GM12878 (cell line): ENCODE measurements at regions not wholly inside any gene's neighbourhood (a gene's known extent, or its start where the extent isn't known, plus 50 kb on each side); places are given as distances from the start of the nearest gene placed in this dataset.

Source experiments
- ATAC-seq: fragments of 200-7000 bp; cut with Tn5 transposase; 3 replicates; pipeline ENCODE4 v1.9.1; 2020; ENCODE audit warnings: mild to moderate bottlenecking, moderate library complexity
- BruUV-seq: library from RNA; stranded (reverse); fragments of 400-500 nt; replicated peaks from 2 replicates; lab custom pipeline; 2021; lab: Mats Ljungman, UMichigan
- CTCF ChIA-PET: fragments of 300-600 bp; sonication (Branson Sonifier 250); formaldehyde crosslinking; extraction: SDS; loops from one replicate; lab custom pipeline; 2021; ENCODE audit warnings: inconsistent platforms; lab: Yijun Ruan, JAX
- POLR2A ChIA-PET: fragments of 350-600 bp; formaldehyde crosslinking; extraction: SDS; loops from one replicate; lab custom pipeline; 2021; ENCODE audit warnings: inconsistent platforms; lab: Charles Lee
- RAD21 ChIA-PET: fragments of 300-600 bp; sonication (Branson Sonifier 250); formaldehyde crosslinking; loops from one replicate; lab custom pipeline; 2023; ENCODE audit warnings: antibody characterized with exemption; ENCODE audit not compliant: unreplicated experiment; lab: Charles Lee
- SMC1A ChIA-PET: fragments of 300-600 bp; sonication (Branson Sonifier 250); formaldehyde crosslinking; loops from one replicate; lab custom pipeline; 2023; ENCODE audit not compliant: unreplicated experiment, uncharacterized antibody; lab: Charles Lee
- DNase-seq: peaks from one replicate; pipeline ENCODE4 v3.0.0-alpha.2; 2011; ENCODE audit warnings: low read depth, low spot score
- FAIRE-seq: peaks from 3 replicates; lab custom pipeline; 2011; peaks lifted over from hg19 to GRCh38; lab: Jason Lieb, UNC
- H2AFZ ChIP-seq: 2 replicates; pipeline ENCODE4 v1.6.0; 2011; ENCODE audit warnings: low read depth, low read length, control low read depth; ENCODE audit not compliant: control insufficient read depth
- H3K27ac ChIP-seq: 2 replicates; pipeline ENCODE4 v1.5.1; 2011; ENCODE audit warnings: control low read depth; ENCODE audit not compliant: control insufficient read depth, insufficient read depth
- H3K27me3 ChIP-seq, 2 experiments: replicated peaks in 1 of 2; 2 replicates each; pipeline versions ENCODE4 v1.6.0 to v1.6.1; 2011; ENCODE audit warnings: low read length in 1 of 2; ENCODE audit not compliant: control insufficient read depth in 2 of 2, insufficient read depth in 2 of 2
- H3K36me3 ChIP-seq, 2 experiments: 2 replicates each; pipeline ENCODE4 v1.5.1; 2011; ENCODE audit warnings: low read length in 1 of 2; ENCODE audit not compliant: control insufficient read depth in 2 of 2, insufficient read depth in 2 of 2
- H3K4me1 ChIP-seq: 2 replicates; pipeline ENCODE4 v1.6.1; 2011; ENCODE audit warnings: mild to moderate bottlenecking, low read length, moderate library complexity, mixed read lengths; ENCODE audit not compliant: control insufficient read depth, insufficient read depth
- H3K4me2 ChIP-seq: 2 replicates; pipeline ENCODE4 v1.6.0; 2011; ENCODE audit warnings: control low read depth; ENCODE audit not compliant: control insufficient read depth, insufficient read depth
- H3K4me3 ChIP-seq: fragments of 200-600 bp; sonication (generic); 2 replicates; pipeline ENCODE4 v1.5.1; 2016
- H3K79me2 ChIP-seq: 2 replicates; pipeline ENCODE4 v1.6.0; 2011; ENCODE audit warnings: low read length; ENCODE audit not compliant: control insufficient read depth, insufficient read depth
- H3K9ac ChIP-seq: 2 replicates; pipeline ENCODE4 v1.8.0; 2011; ENCODE audit warnings: low read length, control low read depth, mixed read lengths; ENCODE audit not compliant: control insufficient read depth, insufficient read depth
- H3K9me3 ChIP-seq: replicated peaks from 3 replicates; pipeline ENCODE4 v1.5.1; 2011; ENCODE audit warnings: mild to moderate bottlenecking, low read length; ENCODE audit not compliant: control insufficient read depth, insufficient read depth
- H4K20me1 ChIP-seq: 2 replicates; pipeline ENCODE4 v1.6.0; 2011; ENCODE audit not compliant: control insufficient read depth, insufficient read depth
- ASH2L ChIP-seq: fragments of 300-600, 200-600 bp; sonication (generic); IDR thresholded peaks from 2 replicates; pipeline ENCODE4 v1.6.1; 2017; ENCODE audit warnings: low read depth, mild to moderate bottlenecking, borderline replicate concordance
- BCL11A ChIP-seq: IDR thresholded peaks from 2 replicates; pipeline ENCODE4 v1.6.1; 2011; ENCODE audit warnings: low read depth, low read length
- BHLHE40 ChIP-seq, 2 experiments: fragments of 450-650 bp in 1 of 2; IDR thresholded peaks; 2 replicates each; pipeline ENCODE4 v1.6.1; 2011 to 2017; ENCODE audit warnings: low read depth in 2 of 2, borderline replicate concordance in 1 of 2, improper control_type of control experiment in 1 of 2, low read length in 1 of 2, mild to moderate bottlenecking in 1 of 2
- CREM ChIP-seq: IDR thresholded peaks from 2 replicates; pipeline ENCODE4 v1.6.1; 2014; ENCODE audit warnings: antibody characterized with exemption, low read depth
- EED ChIP-seq: sonication (generic); IDR thresholded peaks from 2 replicates; pipeline ENCODE4 v1.6.1; 2016; ENCODE audit warnings: antibody characterized with exemption, low read depth
- EP300 ChIP-seq, 2 experiments: fragments of 150-350 bp in 1 of 2; IDR thresholded peaks; 2 replicates each; pipeline ENCODE4 v1.6.1; 2011 to 2012; ENCODE audit warnings: low read depth in 2 of 2, low read length in 2 of 2, borderline replicate concordance in 1 of 2, improper control_type of control experiment in 1 of 2, inconsistent platforms in 1 of 2; ENCODE audit not compliant: control insufficient read depth in 1 of 2
- FOS ChIP-seq: IDR thresholded peaks from 3 replicates; pipeline ENCODE4 v1.6.1; 2011; ENCODE audit warnings: borderline replicate concordance; ENCODE audit not compliant: insufficient read length; ENCODE audit errors: extremely low read depth
- GATAD2B ChIP-seq: fragments of 450-650 bp; conservative IDR thresholded peaks from 2 replicates; pipeline ENCODE4 v1.6.1; 2017; ENCODE audit warnings: low read depth, mild to moderate bottlenecking, moderate library complexity
- HDGF ChIP-seq: fragments of 450-650 bp; IDR thresholded peaks from 2 replicates; pipeline ENCODE4 v1.6.1; 2016; ENCODE audit warnings: antibody characterized with exemption
- POLR2A ChIP-seq: IDR thresholded peaks from 2 replicates; pipeline ENCODE4 v1.6.1; 2011; ENCODE audit warnings: low read depth, mild to moderate bottlenecking, low read length
- POU2F2 ChIP-seq: IDR thresholded peaks from 3 replicates; pipeline ENCODE4 v1.6.1; 2011; ENCODE audit warnings: low read depth, mild to moderate bottlenecking, low read length, borderline replicate concordance
- RAD21 ChIP-seq: IDR thresholded peaks from 2 replicates; pipeline ENCODE4 v1.6.1; 2011; ENCODE audit warnings: mild to moderate bottlenecking, low read depth, low read length, moderate library complexity; ENCODE audit not compliant: insufficient read depth
- RELA ChIP-seq: fragments of 450-650 bp; IDR thresholded peaks from 2 replicates; pipeline ENCODE4 v1.8.0; 2014; ENCODE audit warnings: borderline replicate concordance; ENCODE audit not compliant: partially characterized antibody
- RFX5 ChIP-seq: IDR thresholded peaks from 2 replicates; pipeline ENCODE4 v1.6.1; 2011; ENCODE audit warnings: low read depth, low read length, improper control_type of control experiment
- SREBF2 ChIP-seq: IDR thresholded peaks from 2 replicates; pipeline ENCODE4 v1.6.1; 2012; ENCODE audit warnings: mild to moderate bottlenecking, low read length
- STAT1 ChIP-seq: fragments of 450-650 bp; conservative IDR thresholded peaks from 2 replicates; pipeline ENCODE4 v1.6.1; 2014; ENCODE audit warnings: antibody characterized with exemption, mild to moderate bottlenecking
- TBL1XR1 ChIP-seq: IDR thresholded peaks from 2 replicates; pipeline ENCODE4 v1.6.1; 2012; ENCODE audit warnings: low read depth, low read length, improper control_type of control experiment
- YBX1 ChIP-seq: fragments of 450-650 bp; IDR thresholded peaks from 2 replicates; pipeline ENCODE4 v1.6.1; 2016; ENCODE audit warnings: antibody characterized with exemption
- ZBTB33 ChIP-seq: fragments of 450-650 bp; IDR thresholded peaks from 2 replicates; pipeline ENCODE4 v1.6.1; 2017; ENCODE audit warnings: mild to moderate bottlenecking
- ZNF207 ChIP-seq: fragments of 450-650 bp; IDR thresholded peaks from 2 replicates; pipeline ENCODE4 v1.6.1; 2014; ENCODE audit warnings: antibody characterized with exemption, mild to moderate bottlenecking, borderline replicate concordance
- WGBS: methylation state at CpG from one replicate; pipeline ENCODE4 v1.1.6; 2016; ENCODE audit warnings: low lambda C conversion rate; ENCODE audit not compliant: insufficient replicate concordance, insufficient coverage; ENCODE audit errors: missing lambda C conversion rate; 5-methylcytosine and 5-hydroxymethylcytosine counted together
- in situ Hi-C: fragments of 300-500 bp; cut with MboI; formaldehyde crosslinking; loops from 9 replicates; pipeline ENCODE4 v1.14.3; 2018; ENCODE audit warnings: mixed read lengths
- intact Hi-C: fragments of 100-400 bp; cut with micrococcal nuclease; formaldehyde crosslinking; loops from one replicate; pipeline ENCODE4 v1.14.2; 2022; ENCODE audit not compliant: unreplicated experiment
- TF ChIP-seq, protein P1 (sequence below): fragments of 450-650 bp; IDR thresholded peaks from 2 replicates; pipeline ENCODE4 v1.6.1; 2016; ENCODE audit warnings: mild to moderate bottlenecking

DNA sequence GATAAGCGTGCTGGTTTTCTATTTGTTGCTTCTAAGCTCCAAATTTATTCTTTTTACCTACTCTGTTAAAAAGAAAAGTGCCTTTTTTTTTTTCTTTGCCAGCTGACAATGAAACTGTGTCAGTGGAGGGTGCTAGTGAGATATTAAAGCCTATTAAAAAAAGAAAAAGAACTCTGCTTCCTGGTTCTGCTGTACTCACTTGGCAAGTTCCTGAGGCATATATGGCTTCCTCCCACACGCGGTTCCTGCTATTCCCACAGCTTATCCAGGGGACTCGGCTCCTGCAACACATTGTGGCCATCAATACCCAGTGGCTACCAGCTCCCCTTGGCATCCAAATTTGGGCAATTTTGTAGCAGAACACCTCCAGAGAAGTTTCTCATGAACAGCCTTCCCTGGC is 1977.7 kb upstream of the CDH9 start (continued):
- TF ChIP-seq BHLHE40 (IDR thresholded peaks at IDR 0.05; ENCODE audit: borderline replicate concordance in 1 of 2, low read depth in 2 of 2, low read length in 1 of 2) (no peak), RELA (no peak), ZNF207 (no peak), YBX1 (no peak), HDGF (no peak), EP300 (IDR thresholded peaks at IDR 0.05; ENCODE audit: borderline replicate concordance in 1 of 2, control insufficient read depth in 1 of 2, low read depth in 2 of 2, low read length in 2 of 2) (no peak), ZBTB33 (no peak)

DNA sequence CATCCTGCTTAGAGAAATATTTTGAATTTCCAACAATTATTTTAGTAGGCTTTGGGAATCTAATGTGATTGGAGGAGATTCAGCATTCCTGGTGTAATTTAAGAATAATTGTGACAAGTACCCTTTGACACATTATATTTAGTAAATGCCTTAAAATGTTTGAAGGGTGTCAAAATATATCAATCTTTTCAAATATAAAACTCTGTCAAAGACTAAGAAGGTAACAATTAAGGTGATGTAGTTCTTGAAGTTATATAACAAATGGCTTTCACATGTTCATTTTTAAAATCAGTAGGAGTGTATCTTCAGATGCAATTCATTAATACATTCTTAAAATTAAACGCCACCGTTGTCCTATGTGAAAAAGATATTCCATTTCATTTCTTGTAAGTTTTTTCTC is 1977.1 kb upstream of the CDH9 start:
- in situ Hi-C loops (no loop called here), intact Hi-C loops (no loop called here)
- Histone ChIP-seq H3K4me2 (no peak overlapping the region), H3K27me3 (no peaks in the 10 kb centered on the region), H3K4me3 (no peak overlapping the region), H3K79me2 (no peaks in the 10 kb centered on the region), H2AFZ (no peak overlapping the region), H3K9me3 (no peaks in the 10 kb centered on the region), H3K27ac (no peak overlapping the region), H4K20me1 (no peaks in the 10 kb centered on the region), H3K9ac (no peak overlapping the region), H3K36me3 (no peaks in the 10 kb centered on the region), H3K4me1 (no peaks in the 10 kb centered on the region)
- no peak for FAIRE-seq
- no TSS peak for BruUV-seq
- no peak for ATAC-seq
- ChIA-PET SMC1A (no interaction called here), POLR2A (no interaction called here), CTCF (interaction anchor here (0.9 kb wide), 1 partner anchor 64 kb away, joined by 3 read pairs; no protein-coding TSS in a partner anchor), RAD21 (no interaction called here)
- DNase-seq: no peak
- 26% methylated on average over 2 of the region's 2 CpGs for WGBS
- TF ChIP-seq RAD21 (no peak), EED (no peak), RFX5 (no peak), POU2F2 (no peak), GATAD2B (no peak), POLR2A (no peak), ASH2L (no peak), ZBTB33 (no peak), SREBF2 (no peak), TBL1XR1 (no peak), STAT1 (no peak), FOS (no peak), BCL11A (no peak), CREM (no peak)
- TF ChIP-seq, protein P1, sequence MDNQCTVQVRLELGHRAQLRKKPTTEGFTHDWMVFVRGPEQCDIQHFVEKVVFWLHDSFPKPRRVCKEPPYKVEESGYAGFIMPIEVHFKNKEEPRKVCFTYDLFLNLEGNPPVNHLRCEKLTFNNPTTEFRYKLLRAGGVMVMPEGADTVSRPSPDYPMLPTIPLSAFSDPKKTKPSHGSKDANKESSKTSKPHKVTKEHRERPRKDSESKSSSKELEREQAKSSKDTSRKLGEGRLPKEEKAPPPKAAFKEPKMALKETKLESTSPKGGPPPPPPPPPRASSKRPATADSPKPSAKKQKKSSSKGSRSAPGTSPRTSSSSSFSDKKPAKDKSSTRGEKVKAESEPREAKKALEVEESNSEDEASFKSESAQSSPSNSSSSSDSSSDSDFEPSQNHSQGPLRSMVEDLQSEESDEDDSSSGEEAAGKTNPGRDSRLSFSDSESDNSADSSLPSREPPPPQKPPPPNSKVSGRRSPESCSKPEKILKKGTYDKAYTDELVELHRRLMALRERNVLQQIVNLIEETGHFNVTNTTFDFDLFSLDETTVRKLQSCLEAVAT: no peak
